Adipocyte (in vitro differentiated cells): ENCODE measurements at regions not wholly inside any gene's neighbourhood (a gene's known extent, or its start where the extent isn't known, plus 50 kb on each side); places are given as distances from the start of the nearest gene placed in this dataset.
A peak's percentile ranks its signal among the peaks of the same experiment; 100 is the strongest.

Source experiments
- DNase-seq: peaks from one replicate; pipeline ENCODE4 v3.0.0-alpha.2; 2015; ENCODE audit warnings: low read depth
- H3K27me3 ChIP-seq: replicated peaks from 2 replicates; pipeline ENCODE4 v1.7.0; 2013; ENCODE audit warnings: mild to moderate bottlenecking, low read length, moderate library complexity; ENCODE audit not compliant: control insufficient read depth, insufficient read depth
- H3K36me3 ChIP-seq: 2 replicates; pipeline ENCODE4 v1.7.0; 2013; ENCODE audit warnings: low read length, mild to moderate bottlenecking, moderate library complexity; ENCODE audit not compliant: control insufficient read depth, insufficient read depth, severe bottlenecking
- H3K4me1 ChIP-seq: 2 replicates; pipeline ENCODE4 v1.7.0; 2013; ENCODE audit warnings: mild to moderate bottlenecking, low read length, moderate library complexity; ENCODE audit not compliant: control insufficient read depth, insufficient read depth
- H3K4me3 ChIP-seq: 2 replicates; pipeline ENCODE4 v1.7.0; 2013; ENCODE audit warnings: mild to moderate bottlenecking, low read length, moderate library complexity
- H3K9ac ChIP-seq: 2 replicates; pipeline ENCODE4 v1.7.0; 2013; ENCODE audit warnings: mild to moderate bottlenecking, low read length, moderate library complexity
- H3K9me3 ChIP-seq: 2 replicates; pipeline ENCODE4 v1.7.0; 2013; ENCODE audit warnings: mild to moderate bottlenecking, low read length, moderate library complexity; ENCODE audit not compliant: control insufficient read depth

GRCh38 chr21:38156200-38156599 is 100.6 kb upstream of the KCNJ15 start:
- Histone ChIP-seq H3K36me3 (no peaks in the 10 kb centered on the region), H3K4me3 (no peak overlapping the region), H3K4me1 (peaks cover 17% of the 10 kb centered on the region), H3K9me3 (no peaks in the 10 kb centered on the region), H3K9ac (no peak overlapping the region), H3K27me3 (no peaks in the 10 kb centered on the region)
- no peak for DNase-seq

- Histone ChIP-seq H3K4me3 (no peak overlapping the region), H3K27me3 (no peaks in the 10 kb centered on the region), H3K4me1 (peaks cover 17% of the 10 kb centered on the region), H3K9ac (peak overlapping the region; percentile 18), H3K36me3 (no peaks in the 10 kb centered on the region), H3K9me3 (no peaks in the 10 kb centered on the region)
- peak; percentile 87 for DNase-seq
These were observed 97.4 kb upstream of the KCNJ15 start for GRCh38 chr21:38159355-38159754.

DNA sequence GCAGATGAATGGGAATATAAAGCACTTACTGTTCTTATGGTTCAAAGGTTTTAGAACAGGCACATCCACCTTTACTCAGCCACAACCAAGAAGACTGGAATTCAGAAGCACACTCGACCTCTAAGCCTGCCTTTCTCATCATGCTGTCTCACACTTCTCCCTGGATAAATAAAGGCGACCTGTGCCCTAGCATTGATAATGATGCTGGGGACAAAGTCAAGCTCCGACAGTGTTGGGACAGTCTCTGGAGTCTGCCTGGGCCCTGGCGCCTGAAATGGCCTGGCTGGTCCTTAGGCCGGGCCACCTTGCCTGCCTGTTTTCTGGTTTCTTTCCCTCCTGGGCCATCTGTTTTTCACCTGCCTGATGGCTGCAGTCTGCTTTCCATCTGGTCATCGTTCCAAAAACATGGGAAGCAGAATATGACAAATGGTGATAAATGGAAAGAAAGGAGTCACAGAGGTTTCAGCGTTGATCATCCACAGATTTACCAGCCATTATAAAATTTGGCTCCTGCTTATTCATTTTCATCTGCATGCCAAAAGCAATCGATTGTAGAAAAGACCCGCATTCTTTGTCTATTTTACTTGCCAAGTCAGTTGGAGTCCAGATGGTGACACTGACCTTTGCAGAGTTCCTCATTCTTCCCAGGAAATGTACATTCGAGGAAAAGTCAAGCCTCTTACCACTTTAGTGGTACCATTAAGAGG is 91.2 kb upstream of the KCNJ15 start:
- no peak for DNase-seq
- H3K4me3 ChIP-seq: no peak overlapping the region
- no peaks in the 10 kb centered on the region for H3K9me3 ChIP-seq
- peaks cover 11% of the 10 kb centered on the region for H3K4me1 ChIP-seq
- no peaks in the 10 kb centered on the region for H3K36me3 ChIP-seq
- H3K9ac ChIP-seq: no peak overlapping the region
- H3K27me3 ChIP-seq: no peaks in the 10 kb centered on the region

DNA sequence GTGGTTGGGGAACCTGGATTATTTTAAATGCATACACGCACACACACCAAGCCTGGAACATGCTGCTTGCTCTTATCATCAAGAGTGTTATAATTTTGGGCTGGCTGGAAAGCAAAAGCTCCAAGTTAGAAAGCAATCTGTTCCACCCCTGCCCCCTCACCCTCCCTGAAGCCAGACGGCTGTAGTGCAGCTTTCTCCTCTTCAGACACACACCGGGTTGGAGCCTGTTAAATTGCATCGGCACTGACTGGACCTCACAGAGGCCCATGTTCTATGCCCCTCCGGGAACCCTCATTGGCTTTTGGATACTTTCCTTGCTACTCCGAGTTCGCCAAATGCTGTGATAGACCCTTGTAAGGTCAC is 90.6 kb upstream of the KCNJ15 start:
- Histone ChIP-seq H3K9ac (no peak overlapping the region), H3K36me3 (no peaks in the 10 kb centered on the region), H3K9me3 (no peaks in the 10 kb centered on the region), H3K27me3 (no peaks in the 10 kb centered on the region), H3K4me3 (no peak overlapping the region), H3K4me1 (peaks cover 17% of the 10 kb centered on the region)
- DNase-seq: no peak

DNA sequence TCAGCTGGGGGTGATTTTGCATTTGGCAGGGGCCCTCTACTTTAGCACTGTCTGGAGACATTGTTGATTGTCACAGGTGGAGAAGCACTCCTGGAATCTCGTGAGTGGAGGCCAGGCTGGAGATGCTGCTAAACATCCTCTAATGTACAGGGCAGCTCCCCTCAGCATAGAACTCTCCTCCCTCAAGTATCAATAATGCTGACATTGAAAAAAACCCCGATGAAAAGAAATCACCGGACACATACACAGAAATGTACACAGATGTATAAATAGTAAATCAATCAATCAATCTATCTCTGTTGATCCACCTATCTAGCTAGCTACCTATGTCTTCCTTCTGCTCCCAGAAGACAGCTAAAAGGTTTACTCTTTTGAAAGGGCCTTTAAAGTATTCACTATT is 89.4 kb upstream of the KCNJ15 start:
- peaks cover 29% of the 10 kb centered on the region for H3K4me1 ChIP-seq
- no peaks in the 10 kb centered on the region for H3K36me3 ChIP-seq
- H3K4me3 ChIP-seq: no peak overlapping the region
- H3K9ac ChIP-seq: no peak overlapping the region
- DNase-seq: no peak
- no peaks in the 10 kb centered on the region for H3K9me3 ChIP-seq
- H3K27me3 ChIP-seq: no peaks in the 10 kb centered on the region

DNA sequence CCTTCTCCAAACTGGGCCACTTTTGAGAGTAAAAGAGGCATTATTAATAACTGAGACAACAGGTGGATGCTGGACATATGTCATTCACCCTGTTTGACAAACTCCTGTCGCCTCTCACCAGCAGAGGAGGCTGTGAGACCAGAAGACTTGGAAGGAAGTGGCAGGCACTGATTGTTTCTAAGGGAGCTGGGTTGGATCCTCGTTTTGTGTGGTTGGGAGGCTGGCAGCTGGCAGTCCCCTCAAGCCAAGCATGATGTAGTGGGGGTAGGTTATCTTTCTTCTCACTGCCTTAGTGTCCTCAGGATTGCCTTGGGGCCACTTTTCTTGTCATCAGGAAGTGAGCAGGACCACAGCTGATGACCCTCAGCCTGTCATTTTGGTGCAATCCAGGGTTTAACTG is 86.5 kb upstream of the KCNJ15 start:
- Histone ChIP-seq H3K4me3 (no peak overlapping the region), H3K4me1 (peaks cover 47% of the 10 kb centered on the region), H3K9me3 (no peaks in the 10 kb centered on the region), H3K27me3 (no peaks in the 10 kb centered on the region), H3K36me3 (no peaks in the 10 kb centered on the region), H3K9ac (peak overlapping the region; percentile 39)
- DNase-seq: no peak

GRCh38 chr21:38170704-38171682 is 85.8 kb upstream of the KCNJ15 start:
- H3K36me3 ChIP-seq: no peaks in the 10 kb centered on the region

GRCh38 chr21:38171723-38172344 is 85.0 kb upstream of the KCNJ15 start:
- peaks cover 2% of the 10 kb centered on the region for H3K9me3 ChIP-seq
- DNase-seq: peak; percentile 23
- peak overlapping the region; percentile 9 for H3K4me3 ChIP-seq
- peaks cover 45% of the 10 kb centered on the region for H3K4me1 ChIP-seq
- H3K27me3 ChIP-seq: no peaks in the 10 kb centered on the region
- no peaks in the 10 kb centered on the region for H3K36me3 ChIP-seq
- H3K9ac ChIP-seq: peak overlapping the region; percentile 39

More at GRCh38 chr21:38170704-38171682, 85.8 kb upstream of the KCNJ15 start:
- peak overlapping the region; percentile 39 for H3K9ac ChIP-seq
- H3K9me3 ChIP-seq: no peaks in the 10 kb centered on the region
- no peaks in the 10 kb centered on the region for H3K27me3 ChIP-seq
- DNase-seq: no peak
- H3K4me1 ChIP-seq: peaks cover 51% of the 10 kb centered on the region
- H3K4me3 ChIP-seq: peak overlapping the region; percentile 9

GRCh38 chr21:38173276-38174035 is 83.3 kb upstream of the KCNJ15 start:
- Histone ChIP-seq H3K4me1 (peaks cover 45% of the 10 kb centered on the region), H3K4me3 (no peak overlapping the region), H3K36me3 (no peaks in the 10 kb centered on the region), H3K9me3 (peaks cover 2% of the 10 kb centered on the region), H3K9ac (no peak overlapping the region), H3K27me3 (no peaks in the 10 kb centered on the region)
- DNase-seq: peak; percentile 14

GRCh38 chr21:38175306-38175705 is 81.5 kb upstream of the KCNJ15 start:
- peak overlapping the region; percentile 33 for H3K9ac ChIP-seq
- H3K27me3 ChIP-seq: no peaks in the 10 kb centered on the region
- H3K36me3 ChIP-seq: no peaks in the 10 kb centered on the region
- peaks cover 56% of the 10 kb centered on the region for H3K4me1 ChIP-seq
- peaks cover 2% of the 10 kb centered on the region for H3K9me3 ChIP-seq
- no peak overlapping the region for H3K4me3 ChIP-seq
- peak; percentile 23 for DNase-seq
